ENCODE measurements at regions not wholly inside any gene's neighbourhood (a gene's known extent, or its start where the extent isn't known, plus 50 kb on each side); places are given as distances from the start of the nearest gene placed in this dataset.
A peak's percentile ranks its signal among the peaks of the same experiment; 100 is the strongest.
"Not testable (repeated sequence)": the region's sequence is repeated elsewhere in the genome, so short reads cannot be mapped to it uniquely, and the experiment has no call there.

DNA sequence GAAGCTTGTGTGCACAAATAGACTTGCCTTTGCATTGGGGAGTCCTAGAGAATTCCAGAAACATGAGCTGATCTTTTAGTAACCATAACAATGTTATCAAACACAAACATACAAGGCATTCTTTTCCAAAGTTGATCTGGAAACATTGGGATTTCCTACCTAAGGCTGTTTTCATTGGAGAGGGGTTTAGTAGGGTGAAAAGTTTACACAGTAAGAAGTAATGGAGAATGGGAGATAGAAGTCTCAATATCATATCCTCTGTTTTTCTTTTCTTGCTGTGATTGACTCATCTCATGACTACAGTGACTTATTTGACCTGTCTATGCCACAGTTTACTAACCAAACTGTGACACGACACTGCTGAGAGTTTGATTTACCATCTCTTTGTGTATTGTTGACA lies 65.6 kb upstream of the PLA2G4A start:
- peak; percentile 27 for DNase-seq (ENCODE audit: low read depth)
- H3K4me3 ChIP-seq (ENCODE audit: low read depth, low read length) = no peak overlapping the region
- no peak for TF ChIP-seq CTCF (IDR thresholded peaks at IDR 0.05; ENCODE audit: low read depth, low read length, missing control alignments)
- in situ Hi-C loops (cut with HindIII; ENCODE audit: low sequenced_read_pairs) = no loop called here

- in situ Hi-C loops (cut with HindIII; ENCODE audit: low sequenced_read_pairs) = no loop called here
- no peak for TF ChIP-seq CTCF (IDR thresholded peaks at IDR 0.05; ENCODE audit: low read depth, low read length, missing control alignments)
- no peak overlapping the region for H3K4me3 ChIP-seq (ENCODE audit: low read depth, low read length)
- no peak for DNase-seq (ENCODE audit: low read depth)
Observed at GRCh38 chr1:186762653-186763052, 66.1 kb upstream of the PLA2G4A start.

GRCh38 chr1:186761358-186761757 lies 67.4 kb upstream of the PLA2G4A start:
- no peak overlapping the region for H3K4me3 ChIP-seq (ENCODE audit: low read depth, low read length)
- no peak for DNase-seq (ENCODE audit: low read depth)
- no peak for TF ChIP-seq CTCF (IDR thresholded peaks at IDR 0.05; ENCODE audit: low read depth, low read length, missing control alignments)
- in situ Hi-C loops (cut with HindIII; ENCODE audit: low sequenced_read_pairs) = no loop called here

GRCh38 chr1:186760446-186760845 lies 68.3 kb upstream of the PLA2G4A start:
- DNase-seq (ENCODE audit: low read depth) = no peak
- in situ Hi-C loops (cut with HindIII; ENCODE audit: low sequenced_read_pairs) = no loop called here
- H3K4me3 ChIP-seq (ENCODE audit: low read depth, low read length) = no peak overlapping the region

GRCh38 chr1:186758896-186759606 lies 69.7 kb upstream of the PLA2G4A start:
- in situ Hi-C loops (cut with HindIII; ENCODE audit: low sequenced_read_pairs); H3K4me3 ChIP-seq (ENCODE audit: low read depth, low read length); DNase-seq (ENCODE audit: low read depth): not testable (repeated sequence)

More at GRCh38 chr1:186760446-186760845, 68.3 kb upstream of the PLA2G4A start:
- TF ChIP-seq CTCF (IDR thresholded peaks at IDR 0.05; ENCODE audit: low read depth, low read length, missing control alignments) = no peak

GRCh38 chr1:186757851-186758250 lies 70.9 kb upstream of the PLA2G4A start:
- DNase-seq (ENCODE audit: low read depth) = no peak

More at GRCh38 chr1:186757851-186758250, 70.9 kb upstream of the PLA2G4A start:
- TF ChIP-seq CTCF (IDR thresholded peaks at IDR 0.05; ENCODE audit: low read depth, low read length, missing control alignments) = no peak
- in situ Hi-C loops (cut with HindIII; ENCODE audit: low sequenced_read_pairs) = no loop called here
- no peak overlapping the region for H3K4me3 ChIP-seq (ENCODE audit: low read depth, low read length)

Data from astrocyte of the cerebellum (primary cell).